K562 (cell line): ENCODE measurements at regions not wholly inside any gene's neighbourhood (a gene's known extent, or its start where the extent isn't known, plus 50 kb on each side); places are given as distances from the start of the nearest gene placed in this dataset.

Source experiments
- ATF1 ChIP-seq, 2 experiments: fragments of 450-650 bp in 1 of 2; IDR thresholded peaks; 2 replicates each; pipeline ENCODE4 v1.6.1; 2016; ENCODE audit warnings: missing compliant biosample characterization in 1 of 2, missing genetic modification characterization in 1 of 2
- CHD4 ChIP-seq: fragments of 200-600 bp; sonication (generic); IDR thresholded peaks from 3 replicates; pipeline ENCODE4 v1.6.1; 2012; ENCODE audit warnings: low read depth, mild to moderate bottlenecking, mixed read lengths, low read length, inconsistent platforms; ENCODE audit not compliant: insufficient read depth, insufficient replicate concordance, poor library complexity, severe bottlenecking
- DNMT1 ChIP-seq: fragments of 450-650 bp; IDR thresholded peaks from 2 replicates; pipeline ENCODE4 v1.6.1; 2016; ENCODE audit warnings: antibody characterized with exemption, mild to moderate bottlenecking
- FIP1L1 ChIP-seq: fragments of 200-400 bp; formaldehyde crosslinking; IDR thresholded peaks from 2 replicates; pipeline ENCODE4 v1.6.1; 2018; ENCODE audit warnings: mild to moderate bottlenecking, low read depth, low read length; ENCODE audit not compliant: poor library complexity, severe bottlenecking
- ILF3 ChIP-seq: fragments of 450-650 bp; IDR thresholded peaks from 2 replicates; pipeline ENCODE4 v1.6.1; 2018; ENCODE audit warnings: antibody characterized with exemption, mild to moderate bottlenecking, moderate library complexity, borderline replicate concordance
- ILK ChIP-seq: fragments of 450-650 bp; IDR thresholded peaks from 2 replicates; pipeline ENCODE4 v1.6.1; 2016; ENCODE audit warnings: missing genetic modification characterization, low read depth, mild to moderate bottlenecking, missing compliant biosample characterization, moderate library complexity, borderline replicate concordance
- MAFF ChIP-seq: IDR thresholded peaks from 2 replicates; pipeline ENCODE4 v1.6.1; 2012; ENCODE audit warnings: low read length, improper control_type of control experiment
- NONO ChIP-seq, 2 experiments: fragments of 200-400 bp in 1 of 2; fragments of 450-650 bp in 1 of 2; formaldehyde crosslinking in 1 of 2; IDR thresholded peaks; 2 replicates each; pipeline ENCODE4 v1.6.1; 2017; ENCODE audit warnings: low read depth in 2 of 2, mild to moderate bottlenecking in 2 of 2, moderate library complexity in 2 of 2, low read length in 1 of 2
- NR2C1 ChIP-seq, 2 experiments: fragments of 450-650 bp; IDR thresholded peaks; 2 replicates each; pipeline ENCODE4 v1.6.1; 2017; ENCODE audit warnings: mild to moderate bottlenecking in 2 of 2, antibody characterized with exemption in 1 of 2, inconsistent platforms in 1 of 2, missing compliant biosample characterization in 1 of 2, missing genetic modification characterization in 1 of 2
- SAFB ChIP-seq: fragments of 200-400 bp; formaldehyde crosslinking; IDR thresholded peaks from 2 replicates; pipeline ENCODE4 v1.6.1; 2017; ENCODE audit warnings: low read depth, low read length, borderline replicate concordance
- SMARCA4 ChIP-seq: fragments of 450-650 bp; IDR thresholded peaks from 2 replicates; pipeline ENCODE4 v1.6.1; 2016
- SOX6 ChIP-seq: fragments of 450-650 bp; IDR thresholded peaks from 2 replicates; pipeline ENCODE4 v1.6.1; 2014; ENCODE audit warnings: mild to moderate bottlenecking
- SP2 ChIP-seq: IDR thresholded peaks from 2 replicates; pipeline ENCODE4 v1.6.1; 2011; ENCODE audit warnings: mild to moderate bottlenecking, low read depth, low read length, moderate library complexity; ENCODE audit not compliant: poor library complexity, severe bottlenecking; ENCODE audit errors: extremely low read depth
- XRCC4 ChIP-seq: IDR thresholded peaks from one replicate; pipeline ENCODE4 v1.6.1; 2011; ENCODE audit not compliant: insufficient read depth, insufficient read length; ENCODE audit errors: extremely low read depth
- ZNF239 ChIP-seq: fragments of 250-450 bp; sonication (Bioruptor Pico); IDR thresholded peaks from 2 replicates; pipeline ENCODE4 v1.4.0; 2020; ENCODE audit warnings: mild to moderate bottlenecking
- TF ChIP-seq, protein P1 (sequence below): sonication (generic); formaldehyde crosslinking; IDR thresholded peaks from 2 replicates; pipeline ENCODE4 v1.8.0; 2022; ENCODE audit warnings: missing genetic modification reagents, mild to moderate bottlenecking, moderate library complexity, borderline replicate concordance
- TF ChIP-seq, protein P2 (sequence below): fragments of 450-650 bp; formaldehyde crosslinking; IDR thresholded peaks from 2 replicates; pipeline ENCODE4 v1.4.0; 2020; ENCODE audit warnings: mild to moderate bottlenecking, moderate library complexity
- TF ChIP-seq, protein P3 (sequence below): sonication (generic); IDR thresholded peaks from 2 replicates; pipeline ENCODE4 v1.6.1; 2016

DNA sequence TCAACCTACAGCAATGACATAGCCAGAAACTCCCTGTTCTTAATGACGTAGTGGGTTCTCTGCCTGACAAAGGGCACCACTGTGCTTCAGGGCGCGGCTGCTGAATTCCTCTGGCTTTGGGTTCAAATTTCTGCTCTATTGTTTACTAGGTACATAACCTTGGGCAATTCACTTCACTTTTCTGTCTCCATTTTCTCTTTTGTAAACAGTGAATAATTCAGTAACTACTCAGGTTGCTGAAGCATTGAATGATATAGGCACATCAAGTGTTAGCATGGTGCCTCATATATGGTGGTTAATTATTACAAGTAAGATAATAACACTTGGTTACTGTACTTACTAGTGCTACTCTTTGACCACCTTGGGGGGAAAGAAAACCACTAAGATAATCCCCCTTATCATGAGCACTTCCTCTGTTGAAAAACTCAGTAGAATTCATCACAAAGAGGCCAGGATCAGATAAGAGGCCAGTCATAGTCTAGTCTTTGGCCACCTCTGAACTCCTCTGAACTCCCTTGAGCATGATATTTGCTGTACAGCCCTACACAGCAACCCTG is 92.0 kb upstream of the AHR start (continued):
- TF ChIP-seq ATF1 (CRISPR knock-in tag; IDR thresholded peaks at IDR 0.05) (no peak), ATF1 (tag; IDR thresholded peaks at IDR 0.05) (peak; percentile 7; the same call in 1 of the 2 replicates), ZNF239 (CRISPR knock-in tag) (no peak), MAFF (no peak), ILF3 (no peak), SAFB (no peak), NONO (IDR thresholded peaks at IDR 0.05; ENCODE audit: low read depth in 2 of 2, low read length in 1 of 2) (no peak), XRCC4 (no peak), FIP1L1 (no peak), SMARCA4 (0 out of 2 replicates have a peak, but pooled peaks have one; percentile 9), NR2C1 (IDR thresholded peaks at IDR 0.05) (no peak), NR2C1 (tag; IDR thresholded peaks at IDR 0.05) (peak; percentile 28; the same call in 1 of the 2 replicates), CHD4 (no peak), SOX6 (peak; percentile 71; the same call in 1 of the 2 replicates), ILK (no peak), SP2 (no peak), DNMT1 (no peak)
- TF ChIP-seq, protein P1, sequence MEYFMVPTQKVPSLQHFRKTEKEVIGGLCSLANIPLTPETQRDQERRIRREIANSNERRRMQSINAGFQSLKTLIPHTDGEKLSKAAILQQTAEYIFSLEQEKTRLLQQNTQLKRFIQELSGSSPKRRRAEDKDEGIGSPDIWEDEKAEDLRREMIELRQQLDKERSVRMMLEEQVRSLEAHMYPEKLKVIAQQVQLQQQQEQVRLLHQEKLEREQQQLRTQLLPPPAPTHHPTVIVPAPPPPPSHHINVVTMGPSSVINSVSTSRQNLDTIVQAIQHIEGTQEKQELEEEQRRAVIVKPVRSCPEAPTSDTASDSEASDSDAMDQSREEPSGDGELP (CRISPR knock-in tag) = no peak
- TF ChIP-seq, protein P2, sequence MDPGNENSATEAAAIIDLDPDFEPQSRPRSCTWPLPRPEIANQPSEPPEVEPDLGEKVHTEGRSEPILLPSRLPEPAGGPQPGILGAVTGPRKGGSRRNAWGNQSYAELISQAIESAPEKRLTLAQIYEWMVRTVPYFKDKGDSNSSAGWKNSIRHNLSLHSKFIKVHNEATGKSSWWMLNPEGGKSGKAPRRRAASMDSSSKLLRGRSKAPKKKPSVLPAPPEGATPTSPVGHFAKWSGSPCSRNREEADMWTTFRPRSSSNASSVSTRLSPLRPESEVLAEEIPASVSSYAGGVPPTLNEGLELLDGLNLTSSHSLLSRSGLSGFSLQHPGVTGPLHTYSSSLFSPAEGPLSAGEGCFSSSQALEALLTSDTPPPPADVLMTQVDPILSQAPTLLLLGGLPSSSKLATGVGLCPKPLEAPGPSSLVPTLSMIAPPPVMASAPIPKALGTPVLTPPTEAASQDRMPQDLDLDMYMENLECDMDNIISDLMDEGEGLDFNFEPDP (CRISPR knock-in tag) = no peak
- TF ChIP-seq, protein P3, sequence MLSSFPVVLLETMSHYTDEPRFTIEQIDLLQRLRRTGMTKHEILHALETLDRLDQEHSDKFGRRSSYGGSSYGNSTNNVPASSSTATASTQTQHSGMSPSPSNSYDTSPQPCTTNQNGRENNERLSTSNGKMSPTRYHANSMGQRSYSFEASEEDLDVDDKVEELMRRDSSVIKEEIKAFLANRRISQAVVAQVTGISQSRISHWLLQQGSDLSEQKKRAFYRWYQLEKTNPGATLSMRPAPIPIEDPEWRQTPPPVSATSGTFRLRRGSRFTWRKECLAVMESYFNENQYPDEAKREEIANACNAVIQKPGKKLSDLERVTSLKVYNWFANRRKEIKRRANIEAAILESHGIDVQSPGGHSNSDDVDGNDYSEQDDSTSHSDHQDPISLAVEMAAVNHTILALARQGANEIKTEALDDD = peak; percentile 74; the same call in 1 of the 2 replicates
